GM18507 (cell line): ENCODE measurements at regions not wholly inside any gene's neighbourhood (a gene's known extent, or its start where the extent isn't known, plus 50 kb on each side); places are given as distances from the start of the nearest gene placed in this dataset.

ENCODE experiments used
- DNase-seq: peaks from one replicate; pipeline ENCODE4 v3.0.0; 2011; ENCODE audit warnings: low read depth; ENCODE audit not compliant: insufficient read length; ENCODE audit errors: extremely low spot score
- FAIRE-seq: peaks from 2 replicates; lab custom pipeline; 2011; peaks lifted over from hg19 to GRCh38; lab: Jason Lieb, UNC

DNA sequence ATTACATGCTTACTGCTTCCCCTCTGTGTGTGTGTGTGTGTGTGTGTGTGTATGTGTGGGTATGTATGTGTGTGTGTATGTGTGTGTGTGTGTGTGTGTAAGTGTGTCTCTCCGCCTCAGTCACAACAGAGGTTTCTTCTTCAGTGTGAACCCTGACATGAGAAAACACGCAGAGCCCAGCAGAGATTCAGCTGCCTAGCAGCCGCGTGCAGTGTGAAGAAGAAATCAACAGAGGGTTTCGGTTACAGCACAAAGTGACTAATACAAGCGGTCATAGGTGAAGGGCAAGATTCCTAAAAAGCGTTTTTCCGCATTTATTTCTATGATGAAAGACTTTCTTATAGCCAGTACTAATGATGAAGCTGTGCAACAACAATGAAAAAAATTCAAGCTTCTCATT lies 55.3 kb upstream of the ZFP42 start:
- DNase-seq: no peak
- FAIRE-seq: no peak

DNA sequence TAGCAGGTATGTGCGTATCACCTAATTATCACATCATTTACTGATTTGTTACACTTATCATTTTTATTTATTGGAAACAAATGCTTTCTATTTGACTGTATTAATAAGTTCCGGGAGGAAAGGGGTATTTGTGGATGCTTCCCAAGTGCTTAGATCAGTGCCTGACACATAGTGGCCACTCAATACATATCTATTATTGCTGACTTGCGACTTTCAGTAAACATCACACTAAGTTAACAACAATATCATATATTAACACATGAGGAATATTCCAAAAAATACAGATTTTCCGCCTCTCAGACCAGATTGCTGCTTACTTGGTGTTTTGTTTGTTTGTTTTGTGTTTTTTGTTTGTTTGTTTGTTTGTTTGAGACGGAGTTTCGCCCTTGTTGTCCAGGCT lies 52.6 kb upstream of the ZFP42 start:
- DNase-seq: no peak
- FAIRE-seq: no peak

DNA sequence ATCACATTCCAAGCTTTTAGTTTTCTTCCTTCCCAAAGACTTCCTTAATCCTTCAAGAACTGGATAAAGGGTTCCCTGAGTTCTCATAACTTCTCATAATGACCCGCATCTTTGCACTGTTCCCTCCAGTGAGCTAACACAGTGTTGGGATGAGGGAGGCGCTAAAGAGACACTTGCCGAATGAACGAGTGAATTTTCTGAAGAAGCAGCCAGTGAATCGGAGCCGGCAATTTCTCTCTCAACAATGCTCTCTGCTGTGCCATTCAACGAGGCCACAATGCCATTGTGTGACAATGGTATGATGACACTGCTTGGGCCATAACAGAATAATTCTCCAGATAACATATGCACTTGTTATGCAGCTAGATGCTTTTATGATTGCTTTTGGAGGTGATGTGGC lies 51.4 kb upstream of the ZFP42 start:
- FAIRE-seq (no peak), DNase-seq (no peak)
